ENCODE measurements at regions not wholly inside any gene's neighbourhood (a gene's known extent, or its start where the extent isn't known, plus 50 kb on each side); places are given as distances from the start of the nearest gene placed in this dataset.
"Not testable (repeated sequence)": the region's sequence is repeated elsewhere in the genome, so short reads cannot be mapped to it uniquely, and the experiment has no call there.

GRCh38 chr1:83251687-83252086 lies 747.2 kb downstream of the TTLL7 start:
- TF ChIP-seq, protein P1, sequence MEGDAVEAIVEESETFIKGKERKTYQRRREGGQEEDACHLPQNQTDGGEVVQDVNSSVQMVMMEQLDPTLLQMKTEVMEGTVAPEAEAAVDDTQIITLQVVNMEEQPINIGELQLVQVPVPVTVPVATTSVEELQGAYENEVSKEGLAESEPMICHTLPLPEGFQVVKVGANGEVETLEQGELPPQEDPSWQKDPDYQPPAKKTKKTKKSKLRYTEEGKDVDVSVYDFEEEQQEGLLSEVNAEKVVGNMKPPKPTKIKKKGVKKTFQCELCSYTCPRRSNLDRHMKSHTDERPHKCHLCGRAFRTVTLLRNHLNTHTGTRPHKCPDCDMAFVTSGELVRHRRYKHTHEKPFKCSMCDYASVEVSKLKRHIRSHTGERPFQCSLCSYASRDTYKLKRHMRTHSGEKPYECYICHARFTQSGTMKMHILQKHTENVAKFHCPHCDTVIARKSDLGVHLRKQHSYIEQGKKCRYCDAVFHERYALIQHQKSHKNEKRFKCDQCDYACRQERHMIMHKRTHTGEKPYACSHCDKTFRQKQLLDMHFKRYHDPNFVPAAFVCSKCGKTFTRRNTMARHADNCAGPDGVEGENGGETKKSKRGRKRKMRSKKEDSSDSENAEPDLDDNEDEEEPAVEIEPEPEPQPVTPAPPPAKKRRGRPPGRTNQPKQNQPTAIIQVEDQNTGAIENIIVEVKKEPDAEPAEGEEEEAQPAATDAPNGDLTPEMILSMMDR (IDR thresholded peaks at IDR 0.05; ENCODE audit: low read depth, low read length), result not testable (repeated sequence)
- TF ChIP-seq, protein P2, sequence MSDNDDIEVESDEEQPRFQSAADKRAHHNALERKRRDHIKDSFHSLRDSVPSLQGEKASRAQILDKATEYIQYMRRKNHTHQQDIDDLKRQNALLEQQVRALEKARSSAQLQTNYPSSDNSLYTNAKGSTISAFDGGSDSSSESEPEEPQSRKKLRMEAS (IDR thresholded peaks at IDR 0.05; ENCODE audit: low read depth, low read length), result not testable (repeated sequence)

Data from NB4 (cell line).